ENCODE measurements at regions not wholly inside any gene's neighbourhood (a gene's known extent, or its start where the extent isn't known, plus 50 kb on each side); places are given as distances from the start of the nearest gene placed in this dataset.

GRCh38 chr6:145076115-145076841, 659.0 kb downstream of the EPM2A start:
- Histone ChIP-seq H3K27me3 (ENCODE audit: control insufficient read depth in 1 of 2, insufficient read depth in 2 of 2, low read length in 2 of 2) (no peaks in the 10 kb centered on the region), H4K20me1 (ENCODE audit: insufficient read depth, low read length) (no peaks in the 10 kb centered on the region), H3K9me3 (ENCODE audit: low read length) (no peaks in the 10 kb centered on the region), H3K9ac (ENCODE audit: insufficient read depth, low read depth, low read length) (no peak overlapping the region), H3K27ac (ENCODE audit: extremely low read length, insufficient read depth, low read length) (no peak overlapping the region), H3K4me2 (ENCODE audit: low read depth, low read length) (peak overlapping the region; percentile 15; the same call in 1 of the 2 replicates), H2AFZ (ENCODE audit: low read length) (no peak overlapping the region), H3K4me3 (replicated peaks in 1 of 3; ENCODE audit: insufficient read depth in 1 of 3, low read depth in 2 of 3, low read length in 3 of 3) (no peak overlapping the region), H3K79me2 (ENCODE audit: insufficient read depth, low read length) (no peaks in the 10 kb centered on the region), H3K36me3 (replicated peaks in 1 of 2; ENCODE audit: control insufficient read depth in 1 of 2, insufficient read depth in 2 of 2, low read length in 2 of 2) (no peaks in the 10 kb centered on the region), H3K4me1 (ENCODE audit: insufficient read depth, low read length) (no peaks in the 10 kb centered on the region)
- peak; percentile 87 for ATAC-seq
- no TSS peak for BruUV-seq (replicated peaks)
- ChIA-PET POLR2A (no interaction called here), CTCF (ENCODE audit: low intra/inter-chr PET ratio, low total read pairs) (no interaction called here)
- DNase-seq (ENCODE audit: low spot score), result no peak
- 18% methylated on average over 8 of the region's 8 CpGs for WGBS (ENCODE audit: low lambda C conversion rate)
- TF ChIP-seq DMTF1 (CRISPR knock-in tag; IDR thresholded peaks at IDR 0.05), result no peak
- no peak for TF ChIP-seq ZSCAN9 (CRISPR knock-in tag; IDR thresholded peaks at IDR 0.05; ENCODE audit: borderline replicate concordance)
- TF ChIP-seq RAD51 (IDR thresholded peaks at IDR 0.05; ENCODE audit: borderline replicate concordance), result no peak
- TF ChIP-seq AHR (CRISPR knock-in tag; IDR thresholded peaks at IDR 0.05), result no peak
- no peak for TF ChIP-seq PRDM10 (CRISPR knock-in tag; IDR thresholded peaks at IDR 0.05; ENCODE audit: low read depth)
- no peak for TF ChIP-seq TOE1 (CRISPR knock-in tag; IDR thresholded peaks at IDR 0.05)
- no peak for TF ChIP-seq ELF1 (CRISPR knock-in tag; IDR thresholded peaks at IDR 0.05)
- FAIRE-seq, result no peak
- intact Hi-C loops (cut with micrococcal nuclease; ENCODE audit: unreplicated experiment), result no loop called here
- in situ Hi-C loops (cut with HindIII; ENCODE audit: extremely low pct_ligation_motif_present, low pct_unique_long_range_greater_than_20kb), result no loop called here

All from HepG2 (cell line).